ENCODE measurements at regions not wholly inside any gene's neighbourhood (a gene's known extent, or its start where the extent isn't known, plus 50 kb on each side); places are given as distances from the start of the nearest gene placed in this dataset.

GRCh38 chr11:129324533-129325175, 51.0 kb upstream of the BARX2 start:
- no peaks in the 10 kb centered on the region for H3K9me3 ChIP-seq (ENCODE audit: low read length)
- no peak overlapping the region for H2AFZ ChIP-seq (ENCODE audit: low read length)
- POLR2A ChIA-PET, result no interaction called here
- TF ChIP-seq RFXAP (CRISPR knock-in tag; IDR thresholded peaks at IDR 0.05; ENCODE audit: borderline replicate concordance) (peak; percentile 61; the same call in 1 of the 2 replicates), CHCHD3 (CRISPR knock-in tag; IDR thresholded peaks at IDR 0.05) (no peak), TRIM22 (IDR thresholded peaks at IDR 0.05) (no peak), DNMT3B (CRISPR knock-in tag; conservative IDR thresholded peaks at IDR 0.05) (no peak), NCOA1 (CRISPR knock-in tag; IDR thresholded peaks at IDR 0.05) (no peak), CBFB (CRISPR knock-in tag; IDR thresholded peaks at IDR 0.05) (0 out of 2 replicates have a peak, but pooled peaks have one; percentile 14), RELA (CRISPR knock-in tag; IDR thresholded peaks at IDR 0.05) (no peak), KLF16 (CRISPR knock-in tag; IDR thresholded peaks at IDR 0.05) (0 out of 4 replicates have a peak, but pooled peaks of 1 of the 2 experiments have one; percentile 32), REXO4 (CRISPR knock-in tag; IDR thresholded peaks at IDR 0.05; ENCODE audit: borderline replicate concordance) (no peak), ZNF672 (CRISPR knock-in tag; IDR thresholded peaks at IDR 0.05) (no peak), XRCC5 (optimal IDR thresholded peaks at IDR 0.05; ENCODE audit: low read length) (no peak), HOXA7 (CRISPR knock-in tag; IDR thresholded peaks at IDR 0.05) (no peak), PAX8 (CRISPR knock-in tag; IDR thresholded peaks at IDR 0.05; ENCODE audit: borderline replicate concordance) (no peak), CSRNP2 (CRISPR knock-in tag; conservative IDR thresholded peaks at IDR 0.05; ENCODE audit: low read depth) (no peak), FOXK2 (IDR thresholded peaks at IDR 0.05) (peak; percentile 67; the same call in 1 of the 2 replicates), ZBTB33 (CRISPR knock-in tag; IDR thresholded peaks at IDR 0.05) (no peak), ETV5 (CRISPR knock-in tag; IDR thresholded peaks at IDR 0.05; ENCODE audit: borderline replicate concordance) (peak; percentile 26; the same call in 1 of the 2 replicates), CBX5 (CRISPR knock-in tag; IDR thresholded peaks at IDR 0.05; ENCODE audit: borderline replicate concordance) (peak; percentile 63; the same call in 1 of the 2 replicates), RFX5 (IDR thresholded peaks at IDR 0.05; ENCODE audit: low read depth, low read length) (no peak)

More at GRCh38 chr11:129324533-129325175, 51.0 kb upstream of the BARX2 start:
- peaks cover 60% of the 10 kb centered on the region for H3K4me1 ChIP-seq (ENCODE audit: insufficient read depth, low read length)
- no peak overlapping the region for H3K9ac ChIP-seq (ENCODE audit: insufficient read depth, low read depth, low read length)
- intact Hi-C loops (cut with micrococcal nuclease; ENCODE audit: unreplicated experiment), result loop anchor here (2.0 kb wide), 1 partner anchor 44 kb away; no protein-coding TSS in a partner anchor
- ATAC-seq (peak; percentile 97), FAIRE-seq (peak; percentile 96), DNase-seq (ENCODE audit: low spot score) (peak; percentile 93)
- no peaks in the 10 kb centered on the region; a peak in 1 of 5 replicates for H3K27me3 ChIP-seq (ENCODE audit: control insufficient read depth in 1 of 2, insufficient read depth in 2 of 2, low read length in 2 of 2)
- no peaks in the 10 kb centered on the region for H3K36me3 ChIP-seq (replicated peaks in 1 of 2; ENCODE audit: control insufficient read depth in 1 of 2, insufficient read depth in 2 of 2, low read length in 2 of 2)
- H3K4me3 ChIP-seq (replicated peaks in 1 of 3; ENCODE audit: insufficient read depth in 1 of 3, low read depth in 2 of 3, low read length in 3 of 3), result peak overlapping the region; percentile 54 to 61 (median 55); a peak in 5 of 6 replicates
- no peak overlapping the region for H3K27ac ChIP-seq (ENCODE audit: extremely low read length, insufficient read depth, low read length)
- CTCF ChIA-PET (ENCODE audit: low intra/inter-chr PET ratio, low total read pairs), result no interaction called here
- WGBS (ENCODE audit: low lambda C conversion rate), result 0% methylated on average over 9 of the region's 10 CpGs
- in situ Hi-C loops (cut with HindIII; ENCODE audit: extremely low pct_ligation_motif_present, low pct_unique_long_range_greater_than_20kb), result loop anchor here (5.0 to 10.0 kb wide), 2 partner anchors 37 to 440 kb away; no protein-coding TSS in a partner anchor
- peak overlapping the region; percentile 82 for H3K4me2 ChIP-seq (ENCODE audit: low read depth, low read length)
- BruUV-seq (replicated peaks), result no TSS peak
- no peaks in the 10 kb centered on the region for H3K79me2 ChIP-seq (ENCODE audit: insufficient read depth, low read length)
- no peaks in the 10 kb centered on the region for H4K20me1 ChIP-seq (ENCODE audit: insufficient read depth, low read length)

All from HepG2 (cell line).